Caco-2 (cell line): ENCODE measurements at regions not wholly inside any gene's neighbourhood (a gene's known extent, or its start where the extent isn't known, plus 50 kb on each side); places are given as distances from the start of the nearest gene placed in this dataset.

Source experiments
- BruUV-seq: library from RNA; stranded (reverse); fragments of 400-500 nt; replicated peaks from 2 replicates; lab custom pipeline; 2021; lab: Mats Ljungman, UMichigan
- CTCF ChIA-PET: fragments of 300-600 bp; sonication (Branson Sonifier 250); formaldehyde crosslinking; loops from one replicate; lab custom pipeline; 2022; ENCODE audit warnings: antibody characterized with exemption; lab: Charles Lee
- POLR2A ChIA-PET: fragments of 300-600 bp; sonication (Branson Sonifier 250); formaldehyde crosslinking; loops from one replicate; lab custom pipeline; 2022; ENCODE audit warnings: antibody characterized with exemption; lab: Charles Lee
- DNase-seq, 2 experiments: peaks; one replicate each; pipeline versions ENCODE4 v3.0.0 to v3.0.0-alpha.2; 2020 to 2022
- H3K27me3 ChIP-seq: replicated peaks from 2 replicates; pipeline ENCODE4 v1.6.0; 2011; ENCODE audit warnings: low read length; ENCODE audit not compliant: control insufficient read depth, insufficient read depth
- H3K36me3 ChIP-seq: 2 replicates; pipeline ENCODE4 v1.5.1; 2011; ENCODE audit warnings: low read length; ENCODE audit not compliant: control insufficient read depth, insufficient read depth
- H3K4me1 ChIP-seq: fragments of 250-450 bp; sonication (Bioruptor Pico); 2 replicates; pipeline ENCODE4 v1.5.1; 2020; ENCODE audit warnings: mild to moderate bottlenecking
- H3K4me3 ChIP-seq: 2 replicates; pipeline ENCODE4 v1.5.1; 2011; ENCODE audit warnings: low read depth, mild to moderate bottlenecking, control low read depth, low read length
- H3K9me3 ChIP-seq: fragments of 250-450 bp; sonication (Bioruptor Pico); 2 replicates; pipeline ENCODE4 v1.5.1; 2020; ENCODE audit warnings: mild to moderate bottlenecking, moderate library complexity
- H3K27ac Mint-ChIP-seq: one replicate; pipeline ENCODE4 v1.8.0; 2022; ENCODE audit warnings: mixed read lengths; ENCODE audit not compliant: unreplicated experiment
- H3K27me3 Mint-ChIP-seq: one replicate; pipeline ENCODE4 v1.8.0; 2022; ENCODE audit warnings: mixed read lengths; ENCODE audit not compliant: insufficient read depth, unreplicated experiment
- H3K36me3 Mint-ChIP-seq: one replicate; pipeline ENCODE4 v1.8.0; 2022; ENCODE audit warnings: mild to moderate bottlenecking, mixed read lengths; ENCODE audit not compliant: insufficient read depth, unreplicated experiment
- H3K4me1 Mint-ChIP-seq: one replicate; pipeline ENCODE4 v1.8.0; 2022; ENCODE audit warnings: low read depth, mixed read lengths; ENCODE audit not compliant: unreplicated experiment
- H3K4me3 Mint-ChIP-seq: one replicate; pipeline ENCODE4 v1.8.0; 2022; ENCODE audit warnings: mild to moderate bottlenecking, moderate library complexity, mixed read lengths; ENCODE audit not compliant: unreplicated experiment
- H3K9me3 Mint-ChIP-seq: one replicate; pipeline ENCODE4 v1.8.0; 2022; ENCODE audit warnings: mixed read lengths; ENCODE audit not compliant: unreplicated experiment
- CTCF ChIP-seq, 2 experiments: fragments of 200-600 bp in 1 of 2; IDR thresholded peaks; 1 replicate in 1 of 2; 2 replicates in 1 of 2; pipeline versions ENCODE4 v1.5.1 to v1.8.0; 2011 to 2022; ENCODE audit warnings: antibody characterized with exemption in 1 of 2, control low read depth in 1 of 2, inconsistent platforms in 1 of 2, low read depth in 1 of 2, low read length in 1 of 2, mild to moderate bottlenecking in 1 of 2, moderate library complexity in 1 of 2; ENCODE audit not compliant: insufficient read depth in 1 of 2, severe bottlenecking in 1 of 2, unreplicated experiment in 1 of 2
- intact Hi-C: fragments of 100-400 bp; cut with micrococcal nuclease; formaldehyde crosslinking; loops from one replicate; pipeline ENCODE4 v1.10.0; 2022; ENCODE audit not compliant: unreplicated experiment

- no peak overlapping the region for H3K4me3 ChIP-seq
- POLR2A ChIA-PET: no interaction called here
- no peaks in the 10 kb centered on the region for H3K27me3 Mint-ChIP-seq
- no TSS peak for BruUV-seq
- H3K9me3 ChIP-seq: no peaks in the 10 kb centered on the region
- H3K4me1 ChIP-seq: no peaks in the 10 kb centered on the region
- no peaks in the 10 kb centered on the region for H3K9me3 Mint-ChIP-seq
- no peak for DNase-seq
- intact Hi-C loops: no loop called here
- no peak overlapping the region for H3K4me3 Mint-ChIP-seq
- CTCF ChIA-PET: no interaction called here
- H3K4me1 Mint-ChIP-seq: no peaks in the 10 kb centered on the region
- H3K27ac Mint-ChIP-seq: no peak overlapping the region
- no peaks in the 10 kb centered on the region for H3K36me3 Mint-ChIP-seq
- H3K36me3 ChIP-seq: no peaks in the 10 kb centered on the region
- no peak for TF ChIP-seq CTCF (IDR thresholded peaks at IDR 0.05; ENCODE audit: insufficient read depth in 1 of 2, low read depth in 1 of 2, low read length in 1 of 2, severe bottlenecking in 1 of 2, unreplicated experiment in 1 of 2)
- H3K27me3 ChIP-seq: no peaks in the 10 kb centered on the region
Measured at GRCh38 chr3:89813500-89813899, 706.1 kb downstream of the EPHA3 start.

- CTCF ChIA-PET: no interaction called here
- H3K36me3 ChIP-seq: no peaks in the 10 kb centered on the region
- Mint-ChIP-seq H3K36me3 (no peaks in the 10 kb centered on the region), H3K27me3 (no peaks in the 10 kb centered on the region), H3K4me3 (no peak overlapping the region), H3K4me1 (no peaks in the 10 kb centered on the region), H3K27ac (no peak overlapping the region), H3K9me3 (no peaks in the 10 kb centered on the region)
- H3K27me3 ChIP-seq: no peaks in the 10 kb centered on the region
- BruUV-seq: no TSS peak
- TF ChIP-seq CTCF (IDR thresholded peaks at IDR 0.05; ENCODE audit: insufficient read depth in 1 of 2, low read depth in 1 of 2, low read length in 1 of 2, severe bottlenecking in 1 of 2, unreplicated experiment in 1 of 2): no peak
- POLR2A ChIA-PET: no interaction called here
- intact Hi-C loops: no loop called here
- DNase-seq: no peak
- H3K4me1 ChIP-seq: no peaks in the 10 kb centered on the region
- no peaks in the 10 kb centered on the region for H3K9me3 ChIP-seq
- H3K4me3 ChIP-seq: no peak overlapping the region
Measured at GRCh38 chr3:89841041-89841440, 733.6 kb downstream of the EPHA3 start.

GRCh38 chr3:89845053-89845452 lies 737.6 kb downstream of the EPHA3 start:
- intact Hi-C loops: no loop called here
- POLR2A ChIA-PET: no interaction called here
- Mint-ChIP-seq H3K27me3 (no peaks in the 10 kb centered on the region), H3K9me3 (no peaks in the 10 kb centered on the region), H3K36me3 (no peaks in the 10 kb centered on the region), H3K4me3 (no peak overlapping the region), H3K4me1 (no peaks in the 10 kb centered on the region), H3K27ac (no peak overlapping the region)
- Histone ChIP-seq H3K36me3 (no peaks in the 10 kb centered on the region), H3K9me3 (no peaks in the 10 kb centered on the region), H3K4me3 (no peak overlapping the region), H3K27me3 (no peaks in the 10 kb centered on the region), H3K4me1 (no peaks in the 10 kb centered on the region)
- no TSS peak for BruUV-seq
- no peak for DNase-seq
- CTCF ChIA-PET: no interaction called here
- TF ChIP-seq CTCF (IDR thresholded peaks at IDR 0.05; ENCODE audit: insufficient read depth in 1 of 2, low read depth in 1 of 2, low read length in 1 of 2, severe bottlenecking in 1 of 2, unreplicated experiment in 1 of 2): no peak
